Right atrium auricular region (tissue), 2 donors: ENCODE measurements at regions not wholly inside any gene's neighbourhood (a gene's known extent, or its start where the extent isn't known, plus 50 kb on each side); places are given as distances from the start of the nearest gene placed in this dataset.

Experiments
- DNase-seq: peaks from one replicate; pipeline ENCODE4 v3.0.0-alpha.2; 2019; ENCODE audit warnings: low spot score
- H3K27ac ChIP-seq, 2 donors: fragments of 200-600 bp; sonication (generic); 1 replicate in 1 of 2; 2 replicates in 1 of 2; pipeline ENCODE4 v1.5.1; 2016 to 2019
- H3K27me3 ChIP-seq, 2 donors: fragments of 200-600 bp; sonication (generic); one replicate each; pipeline versions ENCODE4 v1.5.1 to v1.6.0; 2017 to 2019
- H3K36me3 ChIP-seq: fragments of 200-600 bp; sonication (generic); one replicate; pipeline ENCODE4 v1.5.1; 2016
- H3K4me1 ChIP-seq, 2 donors: fragments of 200-600 bp; sonication (generic); one replicate each; pipeline versions ENCODE4 v1.5.1 to v1.6.0; 2017 to 2019
- H3K4me3 ChIP-seq, 2 donors: fragments of 200-600 bp; sonication (generic); 1 replicate in 1 of 2; 2 replicates in 1 of 2; pipeline ENCODE4 v1.5.1; 2017 to 2019; ENCODE audit warnings: mild to moderate bottlenecking in 1 of 2, moderate library complexity in 1 of 2
- H3K9me3 ChIP-seq, 2 donors: fragments of 200-600 bp; sonication (generic); one replicate each; pipeline ENCODE4 v1.5.1; 2019
- TF ChIP-seq, protein P1 (sequence below), 2 donors: fragments of 200-600 bp; sonication (generic); IDR thresholded peaks; one replicate each; pipeline ENCODE4 v1.5.1; 2019; ENCODE audit warnings: antibody characterized with exemption in 2 of 2

DNA sequence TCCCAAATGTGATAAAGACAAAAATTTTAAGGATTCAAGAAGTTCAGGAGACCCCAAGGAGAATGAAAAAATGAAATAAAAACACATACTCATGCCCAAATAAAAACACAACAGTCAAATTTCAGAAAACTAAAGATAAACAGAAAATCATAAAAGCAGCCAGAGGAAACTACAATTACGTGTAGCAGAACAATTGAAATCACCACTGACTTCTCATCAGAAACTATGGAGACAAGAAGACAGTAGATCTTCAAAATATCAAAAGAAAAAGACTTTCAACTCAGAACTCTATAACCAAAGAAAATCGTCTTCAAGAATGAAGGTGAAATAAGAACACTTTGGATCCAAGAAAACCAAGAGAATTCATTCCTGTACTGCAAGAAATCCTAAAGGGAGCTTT is 54.9 kb downstream of the DIO3 start:
- TF ChIP-seq, protein P1, sequence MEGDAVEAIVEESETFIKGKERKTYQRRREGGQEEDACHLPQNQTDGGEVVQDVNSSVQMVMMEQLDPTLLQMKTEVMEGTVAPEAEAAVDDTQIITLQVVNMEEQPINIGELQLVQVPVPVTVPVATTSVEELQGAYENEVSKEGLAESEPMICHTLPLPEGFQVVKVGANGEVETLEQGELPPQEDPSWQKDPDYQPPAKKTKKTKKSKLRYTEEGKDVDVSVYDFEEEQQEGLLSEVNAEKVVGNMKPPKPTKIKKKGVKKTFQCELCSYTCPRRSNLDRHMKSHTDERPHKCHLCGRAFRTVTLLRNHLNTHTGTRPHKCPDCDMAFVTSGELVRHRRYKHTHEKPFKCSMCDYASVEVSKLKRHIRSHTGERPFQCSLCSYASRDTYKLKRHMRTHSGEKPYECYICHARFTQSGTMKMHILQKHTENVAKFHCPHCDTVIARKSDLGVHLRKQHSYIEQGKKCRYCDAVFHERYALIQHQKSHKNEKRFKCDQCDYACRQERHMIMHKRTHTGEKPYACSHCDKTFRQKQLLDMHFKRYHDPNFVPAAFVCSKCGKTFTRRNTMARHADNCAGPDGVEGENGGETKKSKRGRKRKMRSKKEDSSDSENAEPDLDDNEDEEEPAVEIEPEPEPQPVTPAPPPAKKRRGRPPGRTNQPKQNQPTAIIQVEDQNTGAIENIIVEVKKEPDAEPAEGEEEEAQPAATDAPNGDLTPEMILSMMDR (IDR thresholded peaks at IDR 0.05), result no peak
- H3K4me3 ChIP-seq, result no peak overlapping the region
- no peak overlapping the region for H3K27ac ChIP-seq
- DNase-seq, result no peak
- no peaks in the 10 kb centered on the region for H3K36me3 ChIP-seq
- peaks cover 0 to 4% of the 10 kb centered on the region in 2 donors for H3K9me3 ChIP-seq
- no peaks in the 10 kb centered on the region for H3K4me1 ChIP-seq
- H3K27me3 ChIP-seq, result no peaks in the 10 kb centered on the region

DNA sequence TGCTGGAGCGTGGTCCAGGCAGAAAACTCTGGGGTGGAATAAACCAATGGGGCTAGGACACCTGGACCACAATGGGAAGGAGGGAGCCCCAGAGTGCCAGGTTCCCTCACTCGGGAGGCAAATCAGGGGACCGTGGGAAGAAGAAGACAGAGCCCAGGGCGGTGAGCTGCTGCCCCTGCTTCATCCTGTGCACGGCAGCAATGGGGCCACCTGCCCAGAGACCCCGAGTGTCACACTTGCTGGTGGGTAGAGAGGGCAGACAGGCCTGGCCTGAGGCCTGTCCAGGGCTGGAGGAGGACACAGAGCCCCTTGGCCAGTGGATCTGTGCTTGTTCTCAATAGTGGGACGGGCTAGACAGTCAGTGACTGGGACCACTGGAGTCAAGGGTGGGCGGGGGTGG is 58.2 kb downstream of the DIO3 start:
- no peaks in the 10 kb centered on the region for H3K36me3 ChIP-seq
- H3K27ac ChIP-seq, result no peak overlapping the region
- DNase-seq, result peak; percentile 40
- H3K4me3 ChIP-seq, result no peak overlapping the region
- H3K4me1 ChIP-seq, result no peaks in the 10 kb centered on the region
- H3K9me3 ChIP-seq, result peaks cover 0 to 4% of the 10 kb centered on the region in 2 donors
- H3K27me3 ChIP-seq, result no peaks in the 10 kb centered on the region
- TF ChIP-seq, protein P1 (IDR thresholded peaks at IDR 0.05), result no peak

DNA sequence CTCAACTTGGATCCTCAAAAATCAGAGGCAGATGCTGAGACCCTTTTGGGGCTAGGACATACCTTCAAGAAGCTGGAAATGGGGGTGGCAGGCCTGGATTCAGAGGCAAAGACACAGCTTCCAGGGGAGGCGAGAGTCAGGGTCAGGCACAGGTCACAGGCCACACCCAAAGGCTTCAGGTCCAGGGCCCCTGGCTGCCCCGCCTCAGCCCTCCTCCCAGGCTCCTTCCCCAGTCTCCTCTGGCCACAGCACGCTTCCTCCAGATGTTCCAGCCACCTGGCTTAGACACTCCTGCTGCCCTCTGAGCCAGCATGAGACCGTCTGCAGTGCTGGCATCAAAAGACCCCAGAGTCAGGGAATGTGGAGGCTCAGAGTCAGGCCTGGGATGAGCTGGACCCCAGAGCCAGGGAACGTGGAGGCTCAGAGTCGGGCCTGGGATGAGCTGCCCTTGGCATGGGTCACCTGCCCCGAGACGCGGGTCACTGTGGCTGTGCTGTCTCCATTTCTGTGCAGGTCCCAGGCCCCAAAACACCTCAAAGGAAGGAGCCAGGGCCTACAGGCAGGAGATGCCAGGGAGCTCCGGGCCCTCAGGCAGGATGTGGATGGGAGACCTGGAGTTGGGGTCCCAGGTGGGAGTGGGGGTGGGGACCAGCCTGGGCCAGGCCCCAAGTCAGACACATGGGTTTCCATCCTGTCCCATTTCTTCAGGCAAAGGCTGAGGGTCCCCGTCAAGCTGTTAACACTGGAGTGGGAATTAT is 58.9 kb downstream of the DIO3 start:
- H3K27ac ChIP-seq, result no peak overlapping the region
- peak; percentile 40 for DNase-seq
- TF ChIP-seq, protein P1 (IDR thresholded peaks at IDR 0.05), result no peak
- no peaks in the 10 kb centered on the region for H3K36me3 ChIP-seq
- H3K4me3 ChIP-seq, result no peak overlapping the region
- H3K9me3 ChIP-seq, result peaks cover 0 to 4% of the 10 kb centered on the region in 2 donors
- H3K27me3 ChIP-seq, result no peaks in the 10 kb centered on the region
- H3K4me1 ChIP-seq, result no peaks in the 10 kb centered on the region

DNA sequence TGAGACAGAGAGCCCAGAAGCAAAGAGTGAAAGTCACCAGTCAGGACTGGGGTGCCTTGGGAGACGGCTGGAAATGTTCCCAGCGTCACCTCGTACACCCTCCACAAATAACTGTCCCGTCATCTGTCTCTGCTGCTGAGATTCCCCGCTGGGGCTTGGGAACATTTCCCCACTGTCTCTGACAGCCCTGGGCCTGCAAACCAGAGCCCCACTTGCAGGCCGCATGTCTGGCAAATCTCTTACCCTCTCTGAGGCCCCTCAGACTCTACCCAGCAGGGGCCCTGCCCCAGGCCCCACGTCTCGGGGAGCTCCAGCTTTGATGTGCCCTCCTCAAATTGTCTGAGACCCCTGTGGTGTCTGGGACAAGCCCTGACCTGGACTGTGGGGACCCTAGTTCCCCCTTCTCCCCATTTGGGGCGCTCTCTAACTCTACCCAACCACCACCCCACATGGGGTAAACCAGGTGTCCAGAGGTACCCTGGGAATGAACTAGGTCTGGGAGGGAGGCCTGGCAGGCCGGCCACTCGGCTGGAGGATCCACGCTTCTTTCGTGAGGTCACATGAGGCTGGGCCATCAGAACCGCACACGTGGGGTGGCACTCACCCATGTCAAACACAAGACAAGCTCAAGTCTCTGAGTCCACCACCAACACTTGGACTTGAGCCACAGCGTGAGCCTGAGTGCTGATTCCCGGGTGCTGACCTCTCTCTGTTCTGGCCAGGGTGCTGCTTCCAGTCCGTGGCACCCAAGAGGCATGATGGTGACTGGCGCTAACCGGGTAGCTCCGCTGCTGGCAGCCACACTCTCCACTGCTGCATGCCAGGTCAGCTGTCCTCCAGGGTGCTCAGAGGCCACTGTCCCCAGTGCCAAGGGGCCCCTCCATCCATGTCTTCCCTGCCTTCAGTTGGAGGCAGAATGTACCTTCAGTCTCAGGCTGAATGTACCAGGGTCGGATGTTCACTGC is 59.8 kb downstream of the DIO3 start:
- Histone ChIP-seq H3K36me3 (no peaks in the 10 kb centered on the region), H3K4me3 (no peak overlapping the region), H3K27me3 (no peaks in the 10 kb centered on the region), H3K4me1 (no peaks in the 10 kb centered on the region), H3K9me3 (peaks cover 0 to 4% of the 10 kb centered on the region in 2 donors), H3K27ac (no peak overlapping the region)
- DNase-seq, result peak; percentile 44
- TF ChIP-seq, protein P1 (IDR thresholded peaks at IDR 0.05), result no peak

DNA sequence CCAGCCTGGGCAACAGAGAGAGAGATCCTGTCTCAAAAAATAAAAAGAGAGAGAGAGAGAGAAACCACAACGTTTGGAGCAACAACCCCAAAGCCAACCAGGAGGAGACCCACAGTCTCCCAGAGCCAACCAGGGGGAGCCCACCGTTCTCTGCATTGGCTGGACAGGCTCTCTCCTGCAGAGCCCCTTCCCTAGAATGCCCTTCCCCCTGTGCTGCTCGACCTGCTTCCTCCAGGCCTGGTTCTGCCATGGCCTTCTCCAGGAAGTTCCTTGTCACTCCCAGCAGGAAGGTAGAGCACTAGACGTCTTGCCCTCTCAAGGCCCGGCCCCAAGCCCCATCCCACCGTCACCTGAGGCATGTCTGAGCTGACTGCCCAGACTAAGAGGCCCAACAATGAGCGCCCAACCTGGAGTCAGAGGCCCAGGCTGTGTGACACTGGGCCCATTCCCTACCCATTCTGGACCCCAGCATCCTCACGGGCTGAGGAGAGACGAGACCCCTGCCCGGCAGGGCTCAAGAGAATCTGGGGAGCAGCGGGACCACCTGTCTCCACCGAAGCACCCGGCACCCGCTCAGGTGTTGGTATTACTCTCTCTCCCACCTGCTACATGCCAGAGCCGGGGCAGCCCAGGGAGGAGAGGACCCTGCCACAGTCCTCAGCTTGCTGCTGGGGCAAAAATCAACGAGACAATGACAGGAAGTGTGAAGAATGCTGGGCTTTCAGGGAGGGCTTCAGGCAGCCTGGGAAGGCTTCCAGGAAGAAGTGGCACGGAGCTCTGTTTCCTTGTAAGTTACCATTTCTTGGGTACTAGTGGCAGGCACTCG is 61.2 kb downstream of the DIO3 start:
- TF ChIP-seq, protein P1 (IDR thresholded peaks at IDR 0.05), result no peak
- no peak overlapping the region for H3K27ac ChIP-seq
- H3K4me3 ChIP-seq, result no peak overlapping the region
- peak; percentile 52 for DNase-seq
- H3K9me3 ChIP-seq, result peaks cover 0 to 4% of the 10 kb centered on the region in 2 donors
- H3K27me3 ChIP-seq, result no peaks in the 10 kb centered on the region
- H3K36me3 ChIP-seq, result no peaks in the 10 kb centered on the region
- H3K4me1 ChIP-seq, result no peaks in the 10 kb centered on the region
